ENCODE measurements at regions not wholly inside any gene's neighbourhood (a gene's known extent, or its start where the extent isn't known, plus 50 kb on each side); places are given as distances from the start of the nearest gene placed in this dataset.
"Not testable (repeated sequence)": the region's sequence is repeated elsewhere in the genome, so short reads cannot be mapped to it uniquely, and the experiment has no call there.

GRCh38 chr12:131277186-131278091, 323.7 kb downstream of the ADGRD1 start:
- DNase-seq = not testable (repeated sequence)

GRCh38 chr12:131278451-131279115, 324.9 kb downstream of the ADGRD1 start:
- DNase-seq = not testable (repeated sequence)

- DNase-seq = no peak
Measured at GRCh38 chr12:131279281-131279921, 325.7 kb downstream of the ADGRD1 start.

GRCh38 chr12:131280426-131280825, 326.7 kb downstream of the ADGRD1 start:
- DNase-seq = no peak

- DNase-seq = no peak
Measured at GRCh38 chr12:131281016-131281415, 327.3 kb downstream of the ADGRD1 start.

GRCh38 chr12:131282292-131283080, 328.8 kb downstream of the ADGRD1 start:
- no peak for DNase-seq

- DNase-seq = no peak
Measured at GRCh38 chr12:131283191-131283861, 329.6 kb downstream of the ADGRD1 start.

GRCh38 chr12:131283862-131284825, 330.4 kb downstream of the ADGRD1 start:
- not testable (repeated sequence) for DNase-seq

GRCh38 chr12:131284954-131285904, 331.5 kb downstream of the ADGRD1 start:
- not testable (repeated sequence) for DNase-seq

GRCh38 chr12:131285905-131286295, 332.2 kb downstream of the ADGRD1 start:
- not testable (repeated sequence) for DNase-seq

- not testable (repeated sequence) for DNase-seq
Measured at GRCh38 chr12:131286301-131286700, 332.6 kb downstream of the ADGRD1 start.

GRCh38 chr12:131287015-131287937, 333.6 kb downstream of the ADGRD1 start:
- DNase-seq = no peak

- no peak for DNase-seq
Measured at GRCh38 chr12:131287938-131288764, 334.4 kb downstream of the ADGRD1 start.

- not testable (repeated sequence) for DNase-seq
Measured at GRCh38 chr12:131288765-131289695, 335.3 kb downstream of the ADGRD1 start.

GRCh38 chr12:131289807-131290206, 336.1 kb downstream of the ADGRD1 start:
- not testable (repeated sequence) for DNase-seq

GRCh38 chr12:131290255-131290959, 336.7 kb downstream of the ADGRD1 start:
- DNase-seq = no peak

Data from stimulated activated CD4-positive, alpha-beta T cell treated with anti-CD3 and anti-CD28 coated beads, Interleukin-12 subunit alpha, Interleukin-12 subunit beta, amount 100 ng/mL, for 4 hours (primary cell).